HG03108 (cell line): ENCODE measurements at regions not wholly inside any gene's neighbourhood (a gene's known extent, or its start where the extent isn't known, plus 50 kb on each side); places are given as distances from the start of the nearest gene placed in this dataset.
"Not testable (repeated sequence)": the region's sequence is repeated elsewhere in the genome, so short reads cannot be mapped to it uniquely, and the experiment has no call there.

Experiments used
- ATAC-seq: cut with Tn5 transposase; IDR thresholded peaks from one replicate; pipeline ENCODE4 v1.9.1; 2021; ENCODE audit warnings: moderate library complexity; ENCODE audit not compliant: unreplicated experiment

DNA sequence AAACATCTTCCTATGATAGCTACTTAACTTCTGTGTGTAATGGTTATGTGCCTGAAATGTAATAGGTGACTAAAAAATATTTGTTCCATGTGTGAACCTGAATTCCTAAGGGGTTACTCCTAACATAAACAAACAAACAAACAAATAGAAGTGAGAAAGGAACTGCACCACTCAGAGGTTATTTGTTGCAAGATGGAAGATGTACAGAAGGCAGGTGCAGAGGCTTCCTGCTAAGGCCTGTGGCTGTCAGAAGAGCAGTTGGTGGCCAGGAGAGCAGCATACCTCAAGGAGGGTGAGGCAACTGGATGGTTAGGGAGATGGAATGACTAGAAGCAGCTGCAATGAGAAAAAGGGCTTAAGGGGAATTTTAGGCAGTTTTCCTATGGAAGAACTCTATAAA is 940.6 kb downstream of the TTLL7 start:
- ATAC-seq: no peak

DNA sequence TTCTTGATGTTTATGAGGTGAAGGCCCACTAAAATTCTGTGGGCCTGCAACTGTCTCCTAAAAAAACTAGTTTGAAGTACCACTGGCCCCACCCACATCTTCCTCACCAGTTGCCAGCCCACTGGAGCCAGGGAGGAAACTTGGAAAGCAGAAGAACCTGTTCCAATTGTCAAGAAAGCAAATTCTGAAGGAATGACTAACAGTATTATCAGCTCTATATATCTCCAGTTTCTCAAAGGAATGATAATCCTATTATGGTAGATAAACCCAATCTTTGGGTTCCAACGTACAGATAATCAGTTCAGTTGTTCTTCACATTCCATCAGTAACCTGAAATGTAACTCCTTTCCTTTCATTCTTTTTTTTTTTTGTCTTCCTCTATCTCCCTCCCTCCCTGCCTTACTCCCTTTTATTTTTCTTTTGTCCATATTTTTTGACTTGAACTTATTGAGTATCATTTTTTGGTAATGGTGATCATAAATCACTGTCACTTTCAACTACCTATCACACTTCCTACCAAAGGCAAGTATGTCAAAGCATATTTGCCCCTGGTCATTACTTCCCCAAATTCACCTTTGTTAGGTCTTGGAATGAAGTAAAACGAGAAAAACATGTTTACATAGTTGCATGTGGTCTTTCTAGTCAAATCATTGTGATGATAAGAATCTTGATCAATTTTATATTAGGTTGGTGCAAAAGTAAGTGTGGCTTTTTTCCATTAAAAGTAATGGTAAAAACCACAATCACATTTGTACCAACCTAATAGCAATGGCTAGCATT is 943.4 kb downstream of the TTLL7 start:
- no peak for ATAC-seq

DNA sequence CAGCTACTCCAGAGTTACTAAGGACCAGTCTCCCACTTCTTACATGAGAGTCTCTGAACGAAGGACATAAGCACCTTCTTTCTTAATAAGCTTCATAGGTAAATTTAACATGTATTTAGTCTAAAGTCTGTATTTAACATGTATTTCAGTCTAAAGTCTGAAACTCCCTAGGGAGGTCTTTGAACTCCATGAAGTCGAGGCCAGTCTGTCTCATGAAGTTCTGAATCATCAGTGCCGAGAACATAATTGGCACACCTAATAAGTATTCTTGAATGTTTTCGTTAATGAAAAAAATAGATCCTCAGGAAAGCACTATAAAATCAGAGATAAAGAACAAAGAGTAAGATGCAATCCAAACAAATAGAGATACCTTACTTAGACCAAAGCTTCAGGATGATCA is 945.5 kb downstream of the TTLL7 start:
- no peak for ATAC-seq

DNA sequence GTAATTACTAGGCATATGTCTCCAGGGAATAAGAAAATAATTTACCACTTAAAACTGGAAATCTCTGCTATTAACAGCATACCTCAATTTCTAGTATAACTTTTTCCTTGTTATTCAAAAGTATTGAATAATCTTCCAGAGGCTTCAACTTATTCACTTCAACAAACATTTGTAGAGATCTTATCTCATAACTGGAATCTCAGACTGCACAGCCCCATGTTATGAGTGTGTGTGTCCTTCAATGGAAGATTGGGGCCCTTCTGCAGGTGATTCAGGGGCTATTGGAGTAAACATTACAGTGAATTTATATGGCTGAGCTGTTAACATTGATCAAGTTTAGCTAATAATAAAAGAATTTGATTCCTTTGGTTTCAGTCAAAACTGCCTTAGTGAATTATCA is 946.1 kb downstream of the TTLL7 start:
- ATAC-seq: no peak

GRCh38 chr1:83051053-83051452 is 947.9 kb downstream of the TTLL7 start:
- ATAC-seq: not testable (repeated sequence)

- ATAC-seq: no peak
Observed at GRCh38 chr1:83043244-83043643, 955.7 kb downstream of the TTLL7 start.

DNA sequence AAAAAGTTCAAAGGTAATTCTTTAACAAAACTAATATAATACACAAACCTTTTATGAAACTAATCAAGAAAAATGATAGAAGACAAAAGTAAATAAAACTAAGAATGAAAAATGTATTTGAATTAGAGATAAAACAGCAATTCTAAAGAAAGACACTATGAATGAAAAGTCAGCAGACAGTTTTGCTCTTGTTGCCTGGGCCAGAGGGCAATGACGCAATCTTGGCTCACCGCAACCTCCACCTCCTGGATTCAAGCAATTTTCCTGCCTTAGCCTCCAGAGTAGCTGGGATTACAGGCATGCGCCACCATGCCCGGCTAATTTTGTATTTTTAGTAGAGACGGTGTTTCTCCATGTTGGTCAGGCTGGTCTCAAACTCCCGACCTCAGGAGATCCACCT is 959.8 kb downstream of the TTLL7 start:
- ATAC-seq: not testable (repeated sequence)

DNA sequence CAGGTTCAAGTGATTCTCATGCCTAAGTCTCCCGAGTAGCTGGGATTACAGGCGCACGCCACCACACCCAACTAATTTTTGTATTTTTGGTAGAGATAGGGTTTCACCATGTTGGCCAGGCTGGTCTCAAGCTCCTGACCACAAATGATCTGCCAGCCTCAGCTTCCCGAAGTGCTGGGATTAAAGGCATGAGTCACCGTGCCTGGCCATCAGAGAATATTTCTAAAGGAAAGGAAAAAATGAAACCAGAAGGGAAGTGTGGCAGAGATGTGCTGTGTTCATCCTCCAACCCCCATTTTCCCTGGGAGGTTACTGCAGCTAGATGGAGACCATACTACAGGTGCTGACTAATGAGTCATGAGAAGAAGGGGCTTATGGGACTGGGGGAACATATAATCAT is 964.1 kb downstream of the TTLL7 start:
- ATAC-seq: no peak

GRCh38 chr1:83033682-83034081 is 965.2 kb downstream of the TTLL7 start:
- no peak for ATAC-seq

GRCh38 chr1:83029916-83030315 is 969.0 kb downstream of the TTLL7 start:
- no peak for ATAC-seq

GRCh38 chr1:83029050-83029449 is 969.9 kb downstream of the TTLL7 start:
- no peak for ATAC-seq

GRCh38 chr1:83028467-83028866 is 970.5 kb downstream of the TTLL7 start:
- ATAC-seq: no peak

GRCh38 chr1:83027511-83027910 is 971.4 kb downstream of the TTLL7 start:
- no peak for ATAC-seq

DNA sequence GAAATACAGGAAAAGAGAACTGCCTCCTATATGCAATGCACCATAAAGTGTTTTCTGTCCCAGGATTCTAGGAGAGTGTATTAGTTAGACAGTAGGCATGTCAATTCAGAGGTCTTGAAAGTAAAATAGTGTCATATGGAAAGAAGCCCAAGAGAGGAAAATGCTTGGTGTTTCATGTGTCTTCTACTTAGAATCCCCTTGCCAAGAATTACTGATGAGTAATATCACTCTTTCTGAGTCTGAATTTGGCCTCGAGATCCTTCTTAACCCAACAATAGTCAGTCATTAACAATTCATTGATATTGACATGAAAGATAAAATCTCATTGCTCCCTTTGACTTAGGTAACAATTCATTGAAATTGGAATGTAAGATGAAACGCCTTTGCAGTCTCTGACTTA is 972.2 kb downstream of the TTLL7 start:
- no peak for ATAC-seq

DNA sequence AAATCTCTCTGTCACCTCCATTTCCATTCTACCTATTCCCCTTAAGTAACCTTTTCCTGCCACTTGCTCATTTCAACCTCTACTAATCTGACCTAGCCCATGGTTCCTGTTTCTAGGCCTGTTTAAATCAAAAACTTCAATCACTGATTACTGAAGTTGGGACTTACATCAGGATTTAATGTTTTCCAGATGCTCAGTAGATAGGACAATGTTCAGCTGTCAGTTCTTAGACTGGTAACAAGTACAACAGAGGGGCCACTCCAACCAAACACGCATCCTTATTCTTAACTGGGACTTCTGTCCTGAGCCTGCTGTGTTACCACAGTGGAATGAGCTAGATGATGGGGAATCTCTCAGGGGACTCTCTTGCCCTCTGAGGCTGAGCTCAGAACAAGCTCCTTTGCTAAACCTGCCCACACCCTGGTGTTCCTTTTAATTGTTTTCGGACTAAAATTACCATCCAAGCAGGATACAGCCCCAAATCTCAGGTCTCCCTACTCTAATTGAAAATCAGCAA is 974.6 kb downstream of the TTLL7 start:
- ATAC-seq: no peak

DNA sequence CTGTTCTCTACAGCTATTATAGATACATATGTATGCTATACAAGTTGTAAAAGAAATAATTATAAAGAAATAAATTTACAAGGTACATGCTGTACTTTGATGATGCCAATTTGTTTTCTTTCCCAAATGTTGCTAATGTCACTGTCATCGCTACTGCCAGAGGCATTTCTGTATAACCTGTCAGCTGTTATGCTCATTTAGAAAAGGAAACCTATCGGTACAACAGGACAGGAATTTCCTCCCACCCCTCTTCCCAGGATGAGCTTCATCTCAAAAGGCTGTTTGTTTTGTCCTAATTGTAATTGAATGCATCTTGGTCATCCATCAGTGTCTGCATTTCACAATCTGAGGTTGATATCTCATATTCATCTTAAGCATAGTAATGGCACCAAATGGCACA is 975.7 kb downstream of the TTLL7 start:
- ATAC-seq: no peak

DNA sequence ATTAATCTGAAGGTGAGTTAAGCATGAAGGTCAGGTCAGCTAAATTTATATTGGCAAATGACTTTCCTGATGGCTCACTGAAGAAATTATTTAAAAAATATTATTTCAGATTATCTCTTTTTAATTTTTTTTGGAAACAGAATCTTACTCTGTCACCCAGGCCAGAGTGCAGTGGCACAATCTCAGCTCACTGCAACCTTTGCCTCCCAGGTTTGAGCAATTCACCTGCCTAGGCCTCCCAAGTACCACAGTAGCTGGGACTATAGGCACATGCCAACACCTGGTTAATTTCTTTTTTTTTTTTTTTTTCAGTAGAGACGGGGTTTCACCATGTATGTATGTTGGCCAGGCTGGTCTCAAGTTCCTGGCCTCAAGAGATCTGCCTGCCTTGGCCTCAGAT is 976.7 kb downstream of the TTLL7 start:
- ATAC-seq: no peak

- ATAC-seq: no peak
Observed at GRCh38 chr1:83017701-83018100, 981.2 kb downstream of the TTLL7 start.

DNA sequence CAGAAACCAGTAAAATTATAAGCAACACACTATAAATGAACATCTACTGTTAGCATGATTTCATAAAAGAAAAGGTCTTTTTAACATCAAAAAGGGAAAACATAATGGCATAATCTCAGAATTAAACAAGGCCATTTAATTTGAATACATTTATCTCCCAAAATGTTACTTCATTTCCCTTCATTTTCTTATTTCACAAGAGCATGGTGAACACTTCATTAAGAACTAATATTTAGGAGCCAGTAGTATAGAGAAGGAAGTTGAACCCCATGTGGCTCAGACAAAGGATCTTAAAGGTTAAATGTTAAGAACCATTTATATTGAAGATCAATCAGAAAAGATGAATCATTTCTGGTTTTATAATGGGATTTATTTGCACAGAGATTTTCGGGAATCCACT is 981.7 kb downstream of the TTLL7 start:
- ATAC-seq: no peak

GRCh38 chr1:83016354-83016849 is 982.5 kb downstream of the TTLL7 start:
- no peak for ATAC-seq

DNA sequence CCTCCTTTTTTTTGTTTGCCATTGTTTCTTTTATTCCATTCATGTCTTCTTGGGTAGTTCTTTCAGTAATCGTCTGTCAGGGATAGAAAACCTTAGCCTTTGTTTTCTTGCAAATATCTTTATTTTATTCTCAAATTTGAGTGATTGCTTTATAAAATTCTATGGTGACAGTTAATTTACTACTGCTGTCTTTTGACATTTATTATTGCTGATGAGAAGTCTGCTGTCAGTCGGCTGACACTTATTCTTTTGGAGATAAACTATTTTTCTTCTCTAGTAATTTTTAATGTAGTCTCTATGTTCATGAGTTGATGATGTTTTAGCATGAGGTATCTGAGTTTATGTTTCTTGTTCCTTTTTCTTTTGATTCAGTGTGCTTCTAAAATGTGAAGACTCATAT is 983.8 kb downstream of the TTLL7 start:
- ATAC-seq: no peak

- ATAC-seq: no peak
Observed at GRCh38 chr1:83012950-83013349, 986.0 kb downstream of the TTLL7 start.

DNA sequence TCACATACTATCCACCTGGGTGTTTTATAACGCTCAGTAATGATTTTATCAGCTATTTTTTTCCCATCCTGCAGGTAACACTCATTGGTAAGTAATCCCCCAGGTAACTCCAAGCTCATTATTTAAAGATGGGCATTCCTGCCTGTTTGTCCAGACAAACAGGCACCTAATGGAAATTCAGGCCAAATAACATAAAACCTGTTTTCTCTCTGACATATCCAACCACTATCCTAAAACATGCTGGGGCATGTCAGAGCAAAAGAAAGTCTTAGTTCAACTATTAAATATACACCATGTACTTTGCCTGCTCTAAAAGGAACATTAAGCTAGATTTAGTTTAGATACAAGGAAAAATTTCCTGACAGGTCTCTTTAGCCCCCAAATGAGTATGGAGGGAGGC is 987.7 kb downstream of the TTLL7 start:
- no peak for ATAC-seq
